ENCODE measurements at regions not wholly inside any gene's neighbourhood (a gene's known extent, or its start where the extent isn't known, plus 50 kb on each side); places are given as distances from the start of the nearest gene placed in this dataset.

DNA sequence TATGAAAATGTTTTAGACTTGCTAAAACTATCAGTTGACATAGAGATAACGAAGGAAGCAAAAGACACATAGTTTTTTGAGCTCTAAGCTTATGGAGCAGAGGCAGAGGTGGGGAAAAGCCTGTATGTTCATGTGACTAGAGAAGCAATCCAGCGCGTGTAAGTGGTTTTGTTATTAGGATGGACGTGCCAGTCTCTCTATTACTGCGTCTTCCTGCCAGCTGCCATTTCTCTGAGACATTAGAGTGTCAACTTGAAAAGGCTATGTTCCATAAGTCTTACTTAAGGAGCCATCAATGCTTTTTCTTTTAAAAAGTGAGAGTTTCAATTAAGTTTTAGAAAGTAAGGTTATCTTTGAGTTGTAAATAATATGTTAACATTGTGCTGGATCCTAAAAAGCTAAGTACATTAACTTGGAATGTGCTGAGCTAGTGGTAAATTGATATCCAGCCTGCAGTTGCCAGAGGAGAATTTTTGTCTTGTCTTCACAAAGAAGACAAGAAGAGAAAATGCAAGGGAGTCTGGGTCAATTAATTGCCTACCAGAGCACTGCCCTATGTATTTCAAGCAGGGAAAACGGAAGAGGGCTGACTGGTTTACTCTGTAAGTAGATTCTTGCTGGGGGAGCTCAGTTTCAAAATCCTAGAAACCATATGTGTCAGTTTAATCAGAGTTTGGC is 161.8 kb upstream of the B3GALT2 start:
- 89% methylated on average over 6 of the region's 6 CpGs for WGBS (ENCODE audit: insufficient coverage)
- no peak overlapping the region for H3K27ac Mint-ChIP-seq
- no peaks in the 10 kb centered on the region for H3K9me3 ChIP-seq (ENCODE audit: control insufficient read depth, insufficient read depth, low read length)
- ATAC-seq (no peak), DNase-seq (no peak)
- intact Hi-C loops (cut with micrococcal nuclease), result no loop called here
- no peak overlapping the region for H3K27ac ChIP-seq (ENCODE audit: low read length)
- no peak overlapping the region for H3K4me3 ChIP-seq (ENCODE audit: low read length)
- H3K27me3 ChIP-seq (ENCODE audit: control insufficient read depth, insufficient read depth, low read length), result no peaks in the 10 kb centered on the region
- H3K9me3 Mint-ChIP-seq, result no peaks in the 10 kb centered on the region
- H3K4me1 Mint-ChIP-seq, result no peaks in the 10 kb centered on the region
- no peaks in the 10 kb centered on the region for H3K4me1 ChIP-seq (ENCODE audit: control insufficient read depth, insufficient read depth, low read length)
- no peak for TF ChIP-seq CTCF (IDR thresholded peaks at IDR 0.05)
- H3K27me3 Mint-ChIP-seq (ENCODE audit: low read depth in 2 of 2), result no peaks in the 10 kb centered on the region
- no peaks in the 10 kb centered on the region for H3K36me3 ChIP-seq (ENCODE audit: control insufficient read depth, insufficient read depth, low read length)
- H3K36me3 Mint-ChIP-seq, result no peaks in the 10 kb centered on the region
- H3K4me3 Mint-ChIP-seq, result no peak overlapping the region

DNA sequence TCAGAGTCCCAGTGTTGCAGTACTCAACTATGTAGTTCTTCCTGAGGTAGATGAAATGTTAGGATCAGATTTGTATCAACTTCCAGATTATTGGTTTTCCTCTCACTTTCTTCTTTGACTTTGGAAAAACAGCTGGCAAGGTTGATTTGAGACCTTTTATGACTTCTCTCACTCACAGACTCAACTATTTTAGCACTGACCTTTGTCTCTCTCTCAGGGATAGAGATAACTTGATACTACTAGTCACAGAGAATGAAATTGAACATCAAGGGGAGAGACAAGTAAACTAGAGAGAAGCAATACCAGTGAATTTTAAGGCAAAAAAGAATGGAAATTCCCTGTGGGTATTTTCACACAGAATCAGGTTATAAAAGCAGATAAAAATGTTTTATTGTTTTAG is 159.7 kb upstream of the B3GALT2 start:
- H3K36me3 Mint-ChIP-seq, result no peaks in the 10 kb centered on the region
- no peaks in the 10 kb centered on the region for H3K9me3 Mint-ChIP-seq
- no peaks in the 10 kb centered on the region for H3K4me1 Mint-ChIP-seq

DNA sequence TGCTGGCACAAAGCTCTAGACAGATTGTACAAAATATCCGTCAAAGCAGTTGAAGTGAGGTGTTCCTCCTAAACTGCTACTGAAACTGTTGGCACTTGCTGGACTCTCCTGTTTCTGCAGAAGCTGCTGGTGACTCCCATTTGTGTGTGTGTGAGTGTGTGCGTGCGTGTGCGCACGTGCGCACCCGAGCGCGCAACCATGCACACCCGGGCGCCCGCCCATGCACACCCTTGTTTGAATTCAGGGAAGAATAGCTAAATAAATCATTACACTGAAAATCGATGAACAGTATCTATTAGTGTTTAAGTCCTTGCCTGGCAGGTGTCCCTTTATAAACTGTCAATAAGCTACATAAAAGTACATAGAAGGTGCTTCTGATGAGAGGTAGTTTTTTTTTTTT is 156.4 kb upstream of the B3GALT2 start:
- Mint-ChIP-seq H3K27me3 (ENCODE audit: low read depth in 2 of 2) (no peaks in the 10 kb centered on the region), H3K4me3 (no peak overlapping the region), H3K4me1 (no peaks in the 10 kb centered on the region), H3K27ac (no peak overlapping the region), H3K36me3 (no peaks in the 10 kb centered on the region), H3K9me3 (no peaks in the 10 kb centered on the region)
- Histone ChIP-seq H3K36me3 (ENCODE audit: control insufficient read depth, insufficient read depth, low read length) (no peaks in the 10 kb centered on the region), H3K27me3 (ENCODE audit: control insufficient read depth, insufficient read depth, low read length) (no peaks in the 10 kb centered on the region), H3K27ac (ENCODE audit: low read length) (no peak overlapping the region), H3K4me3 (ENCODE audit: low read length) (no peak overlapping the region), H3K4me1 (ENCODE audit: control insufficient read depth, insufficient read depth, low read length) (no peaks in the 10 kb centered on the region), H3K9me3 (ENCODE audit: control insufficient read depth, insufficient read depth, low read length) (no peaks in the 10 kb centered on the region)
- DNase-seq (no peak), ATAC-seq (no peak)
- intact Hi-C loops (cut with micrococcal nuclease), result no loop called here
- over 99% methylated on average over 12 of the region's 13 CpGs for WGBS (ENCODE audit: insufficient coverage)
- TF ChIP-seq CTCF (IDR thresholded peaks at IDR 0.05), result no peak

More for the DNA sequence above, 159.7 kb upstream of the B3GALT2 start:
- ATAC-seq, result no peak
- Histone ChIP-seq H3K4me1 (ENCODE audit: control insufficient read depth, insufficient read depth, low read length) (no peaks in the 10 kb centered on the region), H3K9me3 (ENCODE audit: control insufficient read depth, insufficient read depth, low read length) (no peaks in the 10 kb centered on the region), H3K27me3 (ENCODE audit: control insufficient read depth, insufficient read depth, low read length) (no peaks in the 10 kb centered on the region), H3K4me3 (ENCODE audit: low read length) (no peak overlapping the region), H3K27ac (ENCODE audit: low read length) (no peak overlapping the region), H3K36me3 (ENCODE audit: control insufficient read depth, insufficient read depth, low read length) (no peaks in the 10 kb centered on the region)
- intact Hi-C loops (cut with micrococcal nuclease), result no loop called here
- no peak for DNase-seq
- H3K27me3 Mint-ChIP-seq (ENCODE audit: low read depth in 2 of 2), result no peaks in the 10 kb centered on the region
- H3K27ac Mint-ChIP-seq, result no peak overlapping the region
- no peak overlapping the region for H3K4me3 Mint-ChIP-seq
- no peak for TF ChIP-seq CTCF (IDR thresholded peaks at IDR 0.05)

GRCh38 chr1:193340331-193340730 is 153.9 kb upstream of the B3GALT2 start:
- intact Hi-C loops (cut with micrococcal nuclease), result no loop called here
- ATAC-seq, result no peak
- no peak overlapping the region for H3K27ac Mint-ChIP-seq
- H3K36me3 Mint-ChIP-seq, result no peaks in the 10 kb centered on the region
- no peaks in the 10 kb centered on the region for H3K4me1 Mint-ChIP-seq
- H3K9me3 Mint-ChIP-seq, result no peaks in the 10 kb centered on the region
- Histone ChIP-seq H3K9me3 (ENCODE audit: control insufficient read depth, insufficient read depth, low read length) (no peaks in the 10 kb centered on the region), H3K4me3 (ENCODE audit: low read length) (no peak overlapping the region), H3K36me3 (ENCODE audit: control insufficient read depth, insufficient read depth, low read length) (no peaks in the 10 kb centered on the region), H3K27ac (ENCODE audit: low read length) (no peak overlapping the region), H3K4me1 (ENCODE audit: control insufficient read depth, insufficient read depth, low read length) (no peaks in the 10 kb centered on the region), H3K27me3 (ENCODE audit: control insufficient read depth, insufficient read depth, low read length) (no peaks in the 10 kb centered on the region)
- H3K27me3 Mint-ChIP-seq (ENCODE audit: low read depth in 2 of 2), result no peaks in the 10 kb centered on the region
- no peak overlapping the region for H3K4me3 Mint-ChIP-seq
- no peak for DNase-seq
- no peak for TF ChIP-seq CTCF (IDR thresholded peaks at IDR 0.05)

Data from natural killer cell (primary cell).